ENCODE measurements at regions not wholly inside any gene's neighbourhood (a gene's known extent, or its start where the extent isn't known, plus 50 kb on each side); places are given as distances from the start of the nearest gene placed in this dataset.

- TF ChIP-seq CTCF (conservative IDR thresholded peaks at IDR 0.05): no peak
- TF ChIP-seq ZFX (IDR thresholded peaks at IDR 0.05): no peak
These were observed 260.9 kb downstream of the OXSM start for GRCh38 chr3:26050776-26051175.
